ENCODE measurements at regions not wholly inside any gene's neighbourhood (a gene's known extent, or its start where the extent isn't known, plus 50 kb on each side); places are given as distances from the start of the nearest gene placed in this dataset.

DNA sequence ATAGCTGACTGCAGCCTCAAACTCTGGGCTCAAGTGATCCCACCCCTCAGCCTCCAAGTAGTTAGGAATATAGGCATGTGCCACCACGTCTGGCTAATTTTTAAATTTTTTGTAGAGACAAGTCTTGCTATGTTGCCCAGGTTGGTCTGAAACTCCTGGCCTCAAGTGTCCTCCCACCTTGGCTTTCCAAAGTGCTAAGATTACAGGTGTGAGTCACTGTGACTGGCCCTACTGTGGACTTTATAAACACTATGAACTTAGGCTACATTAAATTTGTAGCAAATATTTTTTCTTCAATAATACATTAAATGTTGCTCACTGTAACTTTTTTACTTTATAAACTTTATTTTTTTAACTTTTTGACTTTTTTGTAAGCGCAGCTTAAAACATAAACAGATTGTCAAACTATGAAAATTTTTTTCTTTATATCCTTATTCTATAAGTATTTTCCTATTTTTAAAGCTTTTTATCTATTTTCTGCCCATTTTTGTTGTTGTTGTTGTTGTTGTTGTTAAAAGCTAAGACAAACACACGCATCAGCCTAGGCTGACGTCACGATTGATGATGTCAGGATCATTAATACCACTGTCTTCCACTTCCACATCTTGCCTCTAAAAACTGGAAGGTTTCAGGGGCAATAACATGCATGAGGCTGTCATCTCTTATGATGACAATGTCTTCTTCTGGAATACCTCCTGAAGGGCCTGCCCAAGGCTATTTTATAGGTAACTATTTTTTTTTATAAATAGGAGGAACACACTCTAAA, 204.2 kb downstream of the KLF5 start:
- TF ChIP-seq TAF1 (IDR thresholded peaks at IDR 0.05; ENCODE audit: borderline replicate concordance, insufficient read depth, low read length) (no peak), REST (IDR thresholded peaks at IDR 0.05; ENCODE audit: insufficient read depth in 1 of 2, low read depth in 2 of 2, low read length in 2 of 2) (no peak), SIN3A (IDR thresholded peaks at IDR 0.05; ENCODE audit: borderline replicate concordance, insufficient read depth, low read length) (no peak), FOXP2 (optimal IDR thresholded peaks at IDR 0.05; ENCODE audit: borderline replicate concordance, extremely low read depth, extremely low read length, insufficient read depth) (no peak), POLR2AphosphoS5 (IDR thresholded peaks at IDR 0.05; ENCODE audit: low read depth, low read length) (no peak)

GRCh38 chr13:73261739-73262216, 203.0 kb downstream of the KLF5 start:
- TF ChIP-seq SIN3A (IDR thresholded peaks at IDR 0.05; ENCODE audit: borderline replicate concordance, insufficient read depth, low read length) (no peak), TAF1 (IDR thresholded peaks at IDR 0.05; ENCODE audit: borderline replicate concordance, insufficient read depth, low read length) (no peak), POLR2AphosphoS5 (IDR thresholded peaks at IDR 0.05; ENCODE audit: low read depth, low read length) (no peak), FOXP2 (optimal IDR thresholded peaks at IDR 0.05; ENCODE audit: borderline replicate concordance, extremely low read depth, extremely low read length, insufficient read depth) (no peak), REST (IDR thresholded peaks at IDR 0.05; ENCODE audit: insufficient read depth in 1 of 2, low read depth in 2 of 2, low read length in 2 of 2) (no peak)

GRCh38 chr13:73259061-73260017, 200.5 kb downstream of the KLF5 start:
- TF ChIP-seq SIN3A (IDR thresholded peaks at IDR 0.05; ENCODE audit: borderline replicate concordance, insufficient read depth, low read length), result no peak

GRCh38 chr13:73258406-73258805, 199.6 kb downstream of the KLF5 start:
- no peak for TF ChIP-seq SIN3A (IDR thresholded peaks at IDR 0.05; ENCODE audit: borderline replicate concordance, insufficient read depth, low read length)
- TF ChIP-seq POLR2AphosphoS5 (IDR thresholded peaks at IDR 0.05; ENCODE audit: low read depth, low read length), result no peak
- no peak for TF ChIP-seq REST (IDR thresholded peaks at IDR 0.05; ENCODE audit: insufficient read depth in 1 of 2, low read depth in 2 of 2, low read length in 2 of 2)
- no peak for TF ChIP-seq TAF1 (IDR thresholded peaks at IDR 0.05; ENCODE audit: borderline replicate concordance, insufficient read depth, low read length)
- TF ChIP-seq FOXP2 (optimal IDR thresholded peaks at IDR 0.05; ENCODE audit: borderline replicate concordance, extremely low read depth, extremely low read length, insufficient read depth), result no peak

GRCh38 chr13:73254827-73255226, 196.0 kb downstream of the KLF5 start:
- TF ChIP-seq FOXP2 (optimal IDR thresholded peaks at IDR 0.05; ENCODE audit: borderline replicate concordance, extremely low read depth, extremely low read length, insufficient read depth) (no peak), TAF1 (IDR thresholded peaks at IDR 0.05; ENCODE audit: borderline replicate concordance, insufficient read depth, low read length) (no peak), REST (IDR thresholded peaks at IDR 0.05; ENCODE audit: insufficient read depth in 1 of 2, low read depth in 2 of 2, low read length in 2 of 2) (no peak), SIN3A (IDR thresholded peaks at IDR 0.05; ENCODE audit: borderline replicate concordance, insufficient read depth, low read length) (no peak), POLR2AphosphoS5 (IDR thresholded peaks at IDR 0.05; ENCODE audit: low read depth, low read length) (no peak)

Data from PFSK-1 (cell line).